ACHN (cell line): ENCODE measurements at regions not wholly inside any gene's neighbourhood (a gene's known extent, or its start where the extent isn't known, plus 50 kb on each side); places are given as distances from the start of the nearest gene placed in this dataset.
"Not testable (repeated sequence)": the region's sequence is repeated elsewhere in the genome, so short reads cannot be mapped to it uniquely, and the experiment has no call there.

Source experiments
- DNase-seq: peaks from one replicate; pipeline ENCODE4 v3.0.0-alpha.2; 2015
- in situ Hi-C: cut with HindIII; loops from 2 replicates; pipeline ENCODE4 v1.10.0; 2017; ENCODE audit warnings: low sequenced_read_pairs, low pct_ligation_motif_present, low pct_unique_long_range_greater_than_20kb

- no peak for DNase-seq
- in situ Hi-C loops = no loop called here
Measured at GRCh38 chr13:63882052-63882451, 2466.4 kb upstream of the PCDH20 start.

GRCh38 chr13:63880705-63881104 is 2465.1 kb upstream of the PCDH20 start:
- DNase-seq = no peak
- in situ Hi-C loops = no loop called here

- in situ Hi-C loops = no loop called here
- no peak for DNase-seq
Measured at GRCh38 chr13:63873936-63874335, 2458.3 kb upstream of the PCDH20 start.

DNA sequence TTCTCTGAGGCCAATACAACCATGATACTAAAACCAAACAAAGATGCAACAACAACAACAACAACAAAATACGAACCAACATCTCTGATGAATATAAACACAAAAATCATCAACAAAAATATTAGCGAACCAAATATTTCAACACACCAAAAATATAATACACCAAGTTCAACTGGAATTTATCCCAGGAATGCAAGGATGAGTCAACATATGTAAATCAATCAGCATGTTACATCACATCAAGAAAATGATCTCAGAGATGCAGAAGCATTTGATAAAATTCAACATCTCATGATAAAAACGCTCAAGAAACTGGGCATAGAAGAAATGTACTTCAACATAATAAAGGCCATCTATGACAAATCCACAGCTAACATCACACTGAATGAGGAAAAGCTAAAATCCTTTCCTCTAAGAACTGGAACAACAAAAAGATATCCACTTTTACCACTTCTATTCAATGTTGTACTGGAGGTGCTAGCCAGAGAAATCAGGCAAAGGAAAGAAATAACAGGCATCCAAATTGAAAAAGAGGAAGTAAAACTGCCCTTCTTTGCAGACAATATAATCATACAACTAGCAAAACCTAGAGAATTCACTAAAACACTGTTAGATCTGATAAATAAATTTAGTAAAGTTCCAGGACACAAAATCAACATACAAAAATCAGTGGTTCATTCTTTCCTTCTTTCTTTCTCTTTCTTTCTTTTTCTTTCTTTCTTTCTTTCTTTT is 2448.7 kb upstream of the PCDH20 start:
- DNase-seq = peak; percentile 0
- in situ Hi-C loops = no loop called here

DNA sequence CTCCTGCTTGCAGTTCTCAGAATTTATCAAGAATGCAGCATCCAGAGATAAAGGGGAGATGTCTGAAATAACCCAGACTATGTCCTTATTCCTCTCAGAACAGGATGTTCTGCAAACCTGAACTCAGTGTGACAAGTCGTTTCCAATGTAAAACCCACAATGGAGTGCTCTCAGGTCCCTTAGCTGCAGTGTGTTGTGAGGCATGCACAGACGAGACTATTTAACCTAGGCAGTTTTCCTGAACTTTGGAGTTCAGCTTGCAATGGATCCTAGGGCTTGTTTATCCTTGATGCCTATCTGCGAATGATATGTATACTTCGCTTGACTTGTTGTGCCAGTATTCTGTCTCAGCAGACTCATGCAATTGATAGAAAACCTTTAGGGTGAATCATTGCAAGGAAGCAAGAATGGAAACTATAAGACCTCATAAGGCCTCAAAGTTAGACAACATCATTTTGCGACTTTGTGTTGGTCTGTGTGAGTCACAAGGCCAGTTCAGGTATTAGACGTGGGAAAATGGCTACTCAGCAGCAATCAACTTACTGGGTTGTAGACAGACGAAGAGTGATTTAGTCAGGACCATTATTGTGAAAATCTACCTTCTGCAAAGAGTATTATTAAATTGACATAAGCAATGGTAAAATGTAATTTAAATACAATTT is 2439.9 kb upstream of the PCDH20 start:
- no peak for DNase-seq
- in situ Hi-C loops = no loop called here

DNA sequence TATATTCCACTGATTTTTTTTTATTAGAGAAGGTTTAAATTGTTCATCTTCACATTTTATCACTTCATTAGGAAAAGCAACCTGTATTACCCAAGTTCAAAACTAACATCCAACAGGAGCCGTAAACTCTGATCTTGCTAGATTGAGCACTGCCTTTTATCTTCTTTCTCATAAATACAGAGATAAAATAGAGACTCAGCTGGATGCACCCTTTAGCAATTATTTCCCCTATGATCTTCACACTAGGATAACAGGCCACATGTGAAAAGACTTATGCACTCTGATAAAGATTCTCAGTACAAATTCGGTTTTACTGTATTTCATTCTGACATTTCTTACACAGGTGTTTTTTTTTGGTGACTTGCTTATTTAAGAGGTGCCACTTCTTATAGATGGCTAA is 2438.2 kb upstream of the PCDH20 start:
- in situ Hi-C loops = no loop called here
- no peak for DNase-seq

- DNase-seq = peak; percentile 41
- in situ Hi-C loops = no loop called here
Measured at GRCh38 chr13:63851526-63851925, 2435.9 kb upstream of the PCDH20 start.

GRCh38 chr13:63843766-63844699 is 2428.4 kb upstream of the PCDH20 start:
- DNase-seq = no peak
- in situ Hi-C loops = no loop called here

DNA sequence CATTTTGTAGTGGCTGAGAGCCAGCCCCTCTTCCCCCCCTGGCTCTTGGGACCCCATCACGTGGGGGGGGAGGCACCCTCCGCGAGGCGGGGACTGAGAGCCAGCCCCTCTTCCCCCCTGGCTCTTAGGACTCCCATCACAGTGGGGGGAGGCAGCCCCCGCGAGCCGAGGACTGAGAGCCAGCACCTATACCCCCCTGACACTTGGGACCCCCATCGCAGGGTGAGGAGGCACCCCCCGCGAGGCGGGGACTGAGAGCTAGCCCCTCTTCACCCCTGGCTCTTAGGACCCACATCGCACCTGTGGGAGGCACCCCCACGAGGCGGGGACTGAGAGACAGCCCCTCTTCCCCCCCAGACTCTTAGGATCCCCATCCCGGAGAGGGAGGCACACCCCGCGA is 2426.5 kb upstream of the PCDH20 start:
- in situ Hi-C loops = no loop called here
- no peak for DNase-seq

GRCh38 chr13:63840551-63841421 is 2425.1 kb upstream of the PCDH20 start:
- in situ Hi-C loops = no loop called here
- no peak for DNase-seq

GRCh38 chr13:63838366-63839110 is 2422.9 kb upstream of the PCDH20 start:
- in situ Hi-C loops = no loop called here
- DNase-seq = no peak

DNA sequence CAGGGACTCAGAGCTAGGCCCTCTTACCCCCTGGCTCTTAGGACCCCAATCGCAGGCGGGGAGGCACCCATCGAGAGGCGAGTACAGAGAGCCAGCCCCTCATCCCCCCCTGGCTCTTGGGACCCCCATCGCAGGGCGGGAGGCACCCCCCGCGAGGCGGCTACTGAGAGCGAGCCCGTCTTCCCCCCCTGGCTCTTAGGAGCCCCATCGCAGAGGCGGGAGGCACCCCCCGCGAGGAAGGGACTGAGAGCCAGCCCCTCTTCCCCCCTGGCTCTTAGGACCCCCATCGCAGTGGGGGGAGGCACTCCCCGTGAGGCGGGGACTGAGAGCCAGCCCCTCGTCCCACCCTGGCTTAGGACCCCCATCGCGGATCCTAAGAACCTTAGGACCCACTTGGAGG is 2422.1 kb upstream of the PCDH20 start:
- in situ Hi-C loops = not testable (repeated sequence)

GRCh38 chr13:63829609-63830008 is 2414.0 kb upstream of the PCDH20 start:
- DNase-seq, in situ Hi-C loops: not testable (repeated sequence)

More for the DNA sequence above, 2422.1 kb upstream of the PCDH20 start:
- not testable (repeated sequence) for DNase-seq

- in situ Hi-C loops = not testable (repeated sequence)
Measured at GRCh38 chr13:63821785-63822184, 2406.1 kb upstream of the PCDH20 start.

DNA sequence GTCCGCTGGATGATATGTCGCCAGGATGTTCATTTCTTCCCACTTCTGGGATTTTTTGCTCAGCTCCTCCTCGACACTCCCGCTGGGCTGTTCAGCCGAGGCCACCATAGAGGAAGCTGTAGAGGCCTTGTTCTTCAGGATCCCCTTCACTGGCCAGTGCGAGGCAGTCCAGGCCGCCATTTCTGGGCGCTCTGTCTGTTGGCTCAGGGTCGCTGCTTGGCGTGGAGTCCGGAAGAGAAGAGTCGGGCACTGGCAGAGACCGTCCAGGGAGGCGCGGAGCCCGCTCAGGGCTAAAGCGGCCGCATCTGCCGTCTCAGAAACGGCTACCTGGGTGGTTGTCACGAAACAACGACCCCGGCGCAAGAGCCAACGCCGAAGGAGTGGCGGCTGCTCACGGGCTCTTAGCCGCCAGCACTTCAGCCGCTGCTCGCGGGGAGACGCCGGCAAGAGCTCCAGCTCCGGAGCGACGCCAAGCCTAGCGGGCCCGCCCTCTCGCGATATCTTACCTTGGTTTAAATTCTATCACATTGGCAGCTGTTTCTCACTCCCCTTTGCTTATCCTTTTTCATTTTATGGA is 2395.9 kb upstream of the PCDH20 start:
- DNase-seq, in situ Hi-C loops: not testable (repeated sequence)

More at GRCh38 chr13:63821785-63822184, 2406.1 kb upstream of the PCDH20 start:
- DNase-seq = not testable (repeated sequence)

DNA sequence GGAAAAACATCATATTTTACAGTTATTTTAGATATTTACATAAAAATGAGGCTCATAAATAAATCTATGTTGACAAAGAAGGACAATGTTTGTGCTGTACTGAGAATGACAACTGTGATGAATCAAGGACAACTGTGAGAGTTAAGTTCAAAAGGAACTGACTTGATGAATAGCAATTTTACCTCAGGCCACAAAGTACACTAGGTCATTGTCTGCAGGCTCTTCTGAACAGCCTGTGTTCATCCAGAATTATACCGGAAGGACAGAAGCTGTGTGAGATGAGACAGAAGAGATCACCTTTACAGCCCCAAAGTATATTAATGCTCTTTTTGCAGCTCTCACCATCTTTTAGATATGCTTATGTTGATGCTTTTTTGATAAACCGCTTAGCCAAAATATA is 2375.5 kb upstream of the PCDH20 start:
- not testable (repeated sequence) for DNase-seq

GRCh38 chr13:63774133-63774532 is 2358.5 kb upstream of the PCDH20 start:
- in situ Hi-C loops = no loop called here
- DNase-seq = no peak

More for the DNA sequence above, 2375.5 kb upstream of the PCDH20 start:
- in situ Hi-C loops = not testable (repeated sequence)
